K562 (cell line): ENCODE measurements at regions not wholly inside any gene's neighbourhood (a gene's known extent, or its start where the extent isn't known, plus 50 kb on each side); places are given as distances from the start of the nearest gene placed in this dataset.

Experiments
- ATAC-seq: fragments of 200-7000 bp; cut with Tn5 transposase; 3 replicates; pipeline ENCODE4 v1.9.1; 2020; ENCODE audit warnings: moderate library complexity
- BruUV-seq: library from RNA; stranded (reverse); fragments of 400-500 nt; replicated peaks from 2 replicates; lab custom pipeline; 2021; lab: Mats Ljungman, UMichigan
- CTCF ChIA-PET: fragments of 300-600 bp; formaldehyde crosslinking; extraction: SDS; loops from one replicate; lab custom pipeline; 2021; ENCODE audit warnings: low intra/inter-chr PET ratio; lab: Yijun Ruan, JAX
- POLR2A ChIA-PET: fragments of 300-600, 350-650 bp; sonication (Branson Sonifier 250); formaldehyde crosslinking; extraction: SDS; loops from one replicate; lab custom pipeline; 2021; ENCODE audit warnings: antibody characterized with exemption, inconsistent platforms; lab: Yijun Ruan, JAX
- DNase-seq, 4 experiments: peaks; one replicate each; pipeline versions ENCODE4 v3.0.0 to v3.0.0-alpha.2; 2011 to 2018; ENCODE audit warnings: low spot score in 3 of 4, mixed read lengths in 3 of 4; ENCODE audit errors: extremely low read depth in 1 of 4
- FAIRE-seq: peaks from 2 replicates; lab custom pipeline; 2011; peaks lifted over from hg19 to GRCh38; lab: Jason Lieb, UNC
- H2AFZ ChIP-seq: 2 replicates; pipeline ENCODE4 v1.6.0; 2011; ENCODE audit warnings: low read depth, low read length, control low read depth, inconsistent platforms
- H3K27ac ChIP-seq: fragments of 200-600 bp; 3 replicates; pipeline ENCODE4 v1.8.0; 2011; ENCODE audit warnings: low read depth, mild to moderate bottlenecking, control low read depth, inconsistent platforms, low read length, moderate library complexity, mixed read lengths; ENCODE audit errors: extremely low read depth
- H3K27me3 ChIP-seq, 2 experiments: fragments of 300-600 bp in 1 of 2; 2 replicates in 1 of 2; 3 replicates in 1 of 2; pipeline versions ENCODE4 v1.6.0 to v1.8.0; 2011; ENCODE audit warnings: inconsistent platforms in 2 of 2, low read length in 2 of 2, mild to moderate bottlenecking in 1 of 2, mixed read lengths in 1 of 2, moderate library complexity in 1 of 2; ENCODE audit not compliant: control insufficient read depth in 2 of 2, insufficient read depth in 2 of 2
- H3K36me3 ChIP-seq: fragments of 300-600 bp; 3 replicates; pipeline ENCODE4 v1.8.0; 2011; ENCODE audit warnings: mild to moderate bottlenecking, low read length, inconsistent platforms; ENCODE audit not compliant: control insufficient read depth, insufficient read depth
- H3K4me1 ChIP-seq, 2 experiments: fragments of 200-600 bp in 1 of 2; replicated peaks in 1 of 2; 2 replicates in 1 of 2; 3 replicates in 1 of 2; pipeline versions ENCODE4 v1.5.1 to v1.8.0; 2011; ENCODE audit warnings: inconsistent platforms in 2 of 2, low read length in 2 of 2, mild to moderate bottlenecking in 1 of 2, mixed read lengths in 1 of 2, moderate library complexity in 1 of 2; ENCODE audit not compliant: control insufficient read depth in 2 of 2, insufficient read depth in 2 of 2
- H3K4me2 ChIP-seq: 2 replicates; pipeline ENCODE4 v1.6.1; 2011; ENCODE audit warnings: low read length, control low read depth, inconsistent platforms, mixed read lengths; ENCODE audit not compliant: insufficient read depth
- H3K4me3 ChIP-seq: fragments of 200-600 bp; sonication (generic), shearing (Covaris generic); 2 replicates; pipeline ENCODE4 v1.5.1; 2016; ENCODE audit warnings: control low read depth, inconsistent platforms
- H3K79me2 ChIP-seq: fragments of 200-600 bp; 3 replicates; pipeline ENCODE4 v1.8.0; 2011; ENCODE audit warnings: low read length, inconsistent platforms; ENCODE audit not compliant: control insufficient read depth, insufficient read depth
- H3K9ac ChIP-seq, 2 experiments: 2 replicates each; pipeline versions ENCODE4 v1.6.0 to v1.6.1; 2011; ENCODE audit warnings: low read depth in 2 of 2, low read length in 2 of 2, control low read depth in 1 of 2, inconsistent platforms in 1 of 2, mild to moderate bottlenecking in 1 of 2, mixed read lengths in 1 of 2; ENCODE audit not compliant: insufficient read depth in 1 of 2
- H3K9me1 ChIP-seq: one replicate; pipeline ENCODE4 v1.6.0; 2011; ENCODE audit warnings: inconsistent platforms, mild to moderate bottlenecking, low read length, moderate library complexity; ENCODE audit not compliant: control insufficient read depth, insufficient read depth
- H3K9me3 ChIP-seq: replicated peaks from 2 replicates; pipeline ENCODE4 v1.5.1; 2011; ENCODE audit warnings: low read depth, low read length, inconsistent platforms; ENCODE audit not compliant: control insufficient read depth, insufficient read depth
- H4K20me1 ChIP-seq: replicated peaks from 2 replicates; pipeline ENCODE4 v1.6.1; 2011; ENCODE audit warnings: low read length, inconsistent platforms, mixed read lengths; ENCODE audit not compliant: control insufficient read depth, insufficient read depth
- DACH1 ChIP-seq: fragments of 450-650 bp; IDR thresholded peaks from 2 replicates; pipeline ENCODE4 v1.6.1; 2018; ENCODE audit not compliant: partially characterized antibody
- IRF1 ChIP-seq: sonication (generic); formaldehyde crosslinking; IDR thresholded peaks from 2 replicates; pipeline ENCODE4 v1.8.0; 2022; ENCODE audit warnings: missing genetic modification reagents, mild to moderate bottlenecking, borderline replicate concordance
- NR2C1 ChIP-seq, 2 experiments: fragments of 450-650 bp; IDR thresholded peaks; 2 replicates each; pipeline ENCODE4 v1.6.1; 2017; ENCODE audit warnings: mild to moderate bottlenecking in 2 of 2, antibody characterized with exemption in 1 of 2, inconsistent platforms in 1 of 2, missing compliant biosample characterization in 1 of 2, missing genetic modification characterization in 1 of 2
- PURB ChIP-seq: sonication (generic); formaldehyde crosslinking; IDR thresholded peaks from 2 replicates; pipeline ENCODE4 v1.9.0; 2021; ENCODE audit warnings: low read depth, mild to moderate bottlenecking, missing genetic modification reagents
- RNF2 ChIP-seq: sonication (generic); IDR thresholded peaks from 2 replicates; pipeline ENCODE4 v1.6.1; 2016
- SAFB2 ChIP-seq: fragments of 200-400 bp; formaldehyde crosslinking; IDR thresholded peaks from 2 replicates; pipeline ENCODE4 v1.6.1; 2018; ENCODE audit warnings: borderline replicate concordance, low read length, low read depth, moderate library complexity; ENCODE audit not compliant: severe bottlenecking
- SIX5 ChIP-seq, 2 experiments: IDR thresholded peaks; 2 replicates each; pipeline ENCODE4 v1.6.1; 2011; ENCODE audit warnings: low read length in 2 of 2, borderline replicate concordance in 1 of 2, low read depth in 1 of 2, mild to moderate bottlenecking in 1 of 2, moderate library complexity in 1 of 2; ENCODE audit not compliant: insufficient read depth in 1 of 2
- ZBTB8A ChIP-seq: fragments of 450-650 bp; IDR thresholded peaks from 2 replicates; pipeline ENCODE4 v1.6.1; 2018; ENCODE audit warnings: mild to moderate bottlenecking, moderate library complexity; ENCODE audit not compliant: partially characterized antibody
- ZNF696 ChIP-seq: fragments of 250-450 bp; sonication (Bioruptor Pico); conservative IDR thresholded peaks from 2 replicates; pipeline ENCODE4 v1.4.0; 2020; ENCODE audit warnings: mild to moderate bottlenecking, moderate library complexity
- WGBS: fragments of 100-300 bp; shearing (Covaris generic); methylation state at CpG from one replicate; pipeline ENCODE4 v1.1.6; 2016; ENCODE audit warnings: low coverage, mixed read lengths; ENCODE audit not compliant: insufficient coverage; ENCODE audit errors: missing lambda C conversion rate; 5-methylcytosine and 5-hydroxymethylcytosine counted together
- in situ Hi-C: fragments of 300-500 bp; cut with MboI; formaldehyde crosslinking; loops from 4 replicates; pipeline ENCODE4 v1.15.0; 2018; ENCODE audit warnings: inconsistent platforms, mixed read lengths
- intact Hi-C: fragments of 100-400 bp; cut with micrococcal nuclease; formaldehyde crosslinking; loops from 2 replicates; pipeline ENCODE4 v1.14.2; 2022
- TF ChIP-seq, protein P1 (sequence below): fragments of 450-650 bp; IDR thresholded peaks from 2 replicates; pipeline ENCODE4 v1.6.1; 2018; ENCODE audit not compliant: partially characterized antibody
- TF ChIP-seq, protein P2 (sequence below): fragments of 250-450 bp; sonication (Bioruptor Pico); IDR thresholded peaks from 2 replicates; pipeline ENCODE4 v1.8.0; 2021; ENCODE audit warnings: moderate library complexity, mild to moderate bottlenecking, inconsistent platforms
- TF ChIP-seq, protein P3 (sequence below): fragments of 450-650 bp; IDR thresholded peaks from one replicate; pipeline ENCODE4 v1.6.1; 2018; ENCODE audit warnings: mild to moderate bottlenecking, moderate library complexity; ENCODE audit not compliant: partially characterized antibody

DNA sequence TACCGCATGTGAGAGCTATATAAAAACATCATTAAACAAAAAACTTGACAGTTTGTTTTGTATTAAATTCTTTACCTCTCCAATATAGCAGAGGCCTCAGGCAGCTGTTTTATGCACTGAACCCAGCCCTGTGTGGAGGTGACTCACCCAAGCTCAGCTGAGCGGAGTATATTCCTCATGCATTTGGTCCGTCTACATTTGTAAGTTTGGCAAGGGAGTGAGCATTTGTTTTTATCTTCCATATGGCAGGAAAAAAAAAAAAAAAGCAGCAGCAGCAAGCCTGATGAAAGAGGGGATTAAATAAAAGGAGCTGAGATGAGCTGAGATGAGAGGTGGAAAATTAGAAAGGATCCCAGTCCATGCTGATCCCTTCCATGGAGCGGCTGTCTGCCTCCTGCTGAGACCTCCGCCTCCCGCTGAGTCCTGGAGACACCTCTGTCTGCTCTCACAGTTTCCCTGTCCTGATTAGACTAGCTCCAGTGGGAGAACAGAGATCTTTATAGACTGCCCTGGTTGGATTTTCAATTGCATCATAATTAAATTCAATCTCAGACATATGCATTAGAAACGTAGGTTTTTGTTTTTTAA, 112.0 kb upstream of the CTNND2 start:
- ATAC-seq: no peak
- in situ Hi-C loops: no loop called here
- CTCF ChIA-PET: no interaction called here
- no peak for TF ChIP-seq SIX5 (IDR thresholded peaks at IDR 0.05; ENCODE audit: borderline replicate concordance in 1 of 2, insufficient read depth in 1 of 2, low read depth in 1 of 2, low read length in 2 of 2)
- TF ChIP-seq, protein P1, sequence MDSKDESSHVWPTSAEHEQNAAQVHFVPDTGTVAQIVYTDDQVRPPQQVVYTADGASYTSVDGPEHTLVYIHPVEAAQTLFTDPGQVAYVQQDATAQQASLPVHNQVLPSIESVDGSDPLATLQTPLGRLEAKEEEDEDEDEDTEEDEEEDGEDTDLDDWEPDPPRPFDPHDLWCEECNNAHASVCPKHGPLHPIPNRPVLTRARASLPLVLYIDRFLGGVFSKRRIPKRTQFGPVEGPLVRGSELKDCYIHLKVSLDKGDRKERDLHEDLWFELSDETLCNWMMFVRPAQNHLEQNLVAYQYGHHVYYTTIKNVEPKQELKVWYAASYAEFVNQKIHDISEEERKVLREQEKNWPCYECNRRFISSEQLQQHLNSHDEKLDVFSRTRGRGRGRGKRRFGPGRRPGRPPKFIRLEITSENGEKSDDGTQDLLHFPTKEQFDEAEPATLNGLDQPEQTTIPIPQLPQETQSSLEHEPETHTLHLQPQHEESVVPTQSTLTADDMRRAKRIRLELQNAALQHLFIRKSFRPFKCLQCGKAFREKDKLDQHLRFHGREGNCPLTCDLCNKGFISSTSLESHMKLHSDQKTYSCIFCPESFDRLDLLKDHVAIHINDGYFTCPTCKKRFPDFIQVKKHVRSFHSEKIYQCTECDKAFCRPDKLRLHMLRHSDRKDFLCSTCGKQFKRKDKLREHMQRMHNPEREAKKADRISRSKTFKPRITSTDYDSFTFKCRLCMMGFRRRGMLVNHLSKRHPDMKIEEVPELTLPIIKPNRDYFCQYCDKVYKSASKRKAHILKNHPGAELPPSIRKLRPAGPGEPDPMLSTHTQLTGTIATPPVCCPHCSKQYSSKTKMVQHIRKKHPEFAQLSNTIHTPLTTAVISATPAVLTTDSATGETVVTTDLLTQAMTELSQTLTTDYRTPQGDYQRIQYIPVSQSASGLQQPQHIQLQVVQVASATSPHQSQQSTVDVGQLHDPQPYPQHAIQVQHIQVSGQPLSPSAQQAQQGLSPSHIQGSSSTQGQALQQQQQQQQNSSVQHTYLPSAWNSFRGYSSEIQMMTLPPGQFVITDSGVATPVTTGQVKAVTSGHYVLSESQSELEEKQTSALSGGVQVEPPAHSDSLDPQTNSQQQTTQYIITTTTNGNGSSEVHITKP: no peak
- TF ChIP-seq DACH1: no peak
- no peak for TF ChIP-seq SAFB2
- TF ChIP-seq, protein P2, sequence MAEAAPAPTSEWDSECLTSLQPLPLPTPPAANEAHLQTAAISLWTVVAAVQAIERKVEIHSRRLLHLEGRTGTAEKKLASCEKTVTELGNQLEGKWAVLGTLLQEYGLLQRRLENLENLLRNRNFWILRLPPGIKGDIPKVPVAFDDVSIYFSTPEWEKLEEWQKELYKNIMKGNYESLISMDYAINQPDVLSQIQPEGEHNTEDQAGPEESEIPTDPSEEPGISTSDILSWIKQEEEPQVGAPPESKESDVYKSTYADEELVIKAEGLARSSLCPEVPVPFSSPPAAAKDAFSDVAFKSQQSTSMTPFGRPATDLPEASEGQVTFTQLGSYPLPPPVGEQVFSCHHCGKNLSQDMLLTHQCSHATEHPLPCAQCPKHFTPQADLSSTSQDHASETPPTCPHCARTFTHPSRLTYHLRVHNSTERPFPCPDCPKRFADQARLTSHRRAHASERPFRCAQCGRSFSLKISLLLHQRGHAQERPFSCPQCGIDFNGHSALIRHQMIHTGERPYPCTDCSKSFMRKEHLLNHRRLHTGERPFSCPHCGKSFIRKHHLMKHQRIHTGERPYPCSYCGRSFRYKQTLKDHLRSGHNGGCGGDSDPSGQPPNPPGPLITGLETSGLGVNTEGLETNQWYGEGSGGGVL: no peak
- TF ChIP-seq, protein P3, sequence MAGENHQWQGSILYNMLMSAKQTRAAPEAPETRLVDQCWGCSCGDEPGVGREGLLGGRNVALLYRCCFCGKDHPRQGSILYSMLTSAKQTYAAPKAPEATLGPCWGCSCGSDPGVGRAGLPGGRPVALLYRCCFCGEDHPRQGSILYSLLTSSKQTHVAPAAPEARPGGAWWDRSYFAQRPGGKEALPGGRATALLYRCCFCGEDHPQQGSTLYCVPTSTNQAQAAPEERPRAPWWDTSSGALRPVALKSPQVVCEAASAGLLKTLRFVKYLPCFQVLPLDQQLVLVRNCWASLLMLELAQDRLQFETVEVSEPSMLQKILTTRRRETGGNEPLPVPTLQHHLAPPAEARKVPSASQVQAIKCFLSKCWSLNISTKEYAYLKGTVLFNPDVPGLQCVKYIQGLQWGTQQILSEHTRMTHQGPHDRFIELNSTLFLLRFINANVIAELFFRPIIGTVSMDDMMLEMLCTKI: no peak
- TF ChIP-seq NR2C1 (IDR thresholded peaks at IDR 0.05): no peak
- TF ChIP-seq NR2C1 (tag; IDR thresholded peaks at IDR 0.05): no peak
- TF ChIP-seq RNF2: no peak
- no peak for TF ChIP-seq ZBTB8A
- no peak for TF ChIP-seq PURB
- TF ChIP-seq ZNF696 (CRISPR knock-in tag): no peak
- TF ChIP-seq IRF1 (CRISPR knock-in tag): no peak

More for the DNA sequence above, 112.0 kb upstream of the CTNND2 start:
- H3K4me1 ChIP-seq: no peaks in the 10 kb centered on the region
- no peaks in the 10 kb centered on the region for H3K9me1 ChIP-seq
- H3K27ac ChIP-seq: no peak overlapping the region
- H3K9ac ChIP-seq: no peak overlapping the region
- H3K4me3 ChIP-seq: no peak overlapping the region
- intact Hi-C loops: no loop called here
- DNase-seq (no peak), FAIRE-seq (no peak)
- no peak overlapping the region for H2AFZ ChIP-seq
- H3K9me3 ChIP-seq: no peaks in the 10 kb centered on the region; the same call in none of the 2 replicates
- H3K36me3 ChIP-seq: no peaks in the 10 kb centered on the region
- H3K79me2 ChIP-seq: no peaks in the 10 kb centered on the region
- H3K4me2 ChIP-seq: no peak overlapping the region
- H3K27me3 ChIP-seq: no peaks in the 10 kb centered on the region
- no peaks in the 10 kb centered on the region for H4K20me1 ChIP-seq
- WGBS: 10% methylated on average over 7 of the region's 7 CpGs
- no TSS peak for BruUV-seq
- POLR2A ChIA-PET: interaction anchor here (0.6 kb wide), 1 partner anchor 28 kb away, joined by 3 read pairs; no protein-coding TSS in a partner anchor
